K562 (cell line): ENCODE measurements at regions not wholly inside any gene's neighbourhood (a gene's known extent, or its start where the extent isn't known, plus 50 kb on each side); places are given as distances from the start of the nearest gene placed in this dataset.

Source experiments
- EZH2 ChIP-seq: IDR thresholded peaks from 2 replicates; pipeline ENCODE4 v1.6.1; 2012; ENCODE audit warnings: low read depth, mild to moderate bottlenecking, inconsistent platforms, low read length, borderline replicate concordance
- PATZ1 ChIP-seq: fragments of 250-450 bp; sonication (Bioruptor Pico); IDR thresholded peaks from 2 replicates; pipeline ENCODE4 v1.5.0; 2020; ENCODE audit warnings: mild to moderate bottlenecking, borderline replicate concordance
- ZBTB40 ChIP-seq, 2 experiments: fragments of 450-650 bp in 1 of 2; sonication (generic) in 1 of 2; formaldehyde crosslinking in 1 of 2; IDR thresholded peaks; 2 replicates each; pipeline versions ENCODE4 v1.7.1 to v1.9.0; 2016 to 2022; ENCODE audit warnings: inconsistent platforms in 1 of 2, mild to moderate bottlenecking in 1 of 2, missing genetic modification reagents in 1 of 2

- TF ChIP-seq EZH2 (no peak), ZBTB40 (IDR thresholded peaks at IDR 0.05) (no peak), ZBTB40 (CRISPR knock-in tag; IDR thresholded peaks at IDR 0.05) (no peak), PATZ1 (CRISPR knock-in tag) (no peak)
Measured at GRCh38 chr5:167850911-167851310, 440.5 kb upstream of the WWC1 start.
